GM23338 (cell line): ENCODE measurements at regions not wholly inside any gene's neighbourhood (a gene's known extent, or its start where the extent isn't known, plus 50 kb on each side); places are given as distances from the start of the nearest gene placed in this dataset.

Source experiments
- ATAC-seq: fragments of 200-7000 bp; cut with Tn5 transposase; 3 replicates; pipeline ENCODE4 v1.9.1; 2020
- DNase-seq: peaks from one replicate; pipeline ENCODE4 v3.0.0-alpha.2; 2015; ENCODE audit warnings: low spot score
- H2AFZ ChIP-seq: fragments of 200-600 bp; sonication (generic); 2 replicates; pipeline ENCODE4 v1.8.0; 2016; ENCODE audit warnings: antibody characterized with exemption, mild to moderate bottlenecking, moderate library complexity
- H3F3A ChIP-seq: fragments of 200-600 bp; sonication (generic); replicated peaks from 2 replicates; pipeline ENCODE4 v1.8.0; 2017; ENCODE audit warnings: antibody characterized with exemption, mixed run types, low read depth
- H3K27ac ChIP-seq: fragments of 200-600 bp; sonication (generic); 2 replicates; pipeline ENCODE4 v1.6.1; 2016; ENCODE audit warnings: low read depth
- H3K27me3 ChIP-seq: fragments of 200-600 bp; sonication (generic); 2 replicates; pipeline ENCODE4 v1.8.0; 2016; ENCODE audit warnings: mild to moderate bottlenecking, mixed run types, moderate library complexity; ENCODE audit not compliant: insufficient read depth
- H3K36me3 ChIP-seq: fragments of 200-600 bp; sonication (generic); 2 replicates; pipeline ENCODE4 v1.8.0; 2016; ENCODE audit warnings: mild to moderate bottlenecking; ENCODE audit not compliant: insufficient read depth
- H3K4me1 ChIP-seq: fragments of 200-600 bp; sonication (generic); 2 replicates; pipeline ENCODE4 v1.8.0; 2016; ENCODE audit warnings: mild to moderate bottlenecking, moderate library complexity; ENCODE audit not compliant: insufficient read depth
- H3K4me2 ChIP-seq: fragments of 200-600 bp; sonication (generic); 2 replicates; pipeline ENCODE4 v1.7.1; 2017; ENCODE audit warnings: mixed run types
- H3K4me3 ChIP-seq: fragments of 200-600 bp; sonication (generic); 2 replicates; pipeline ENCODE4 v1.6.1; 2016; ENCODE audit warnings: mixed run types
- H3K79me2 ChIP-seq: fragments of 200-600 bp; sonication (generic); replicated peaks from 2 replicates; pipeline ENCODE4 v1.8.0; 2017; ENCODE audit warnings: mild to moderate bottlenecking; ENCODE audit not compliant: insufficient read depth
- H3K9me2 ChIP-seq: fragments of 200-600 bp; sonication (generic); 2 replicates; pipeline ENCODE4 v1.8.0; 2017; ENCODE audit not compliant: insufficient read depth
- H4K20me1 ChIP-seq: fragments of 200-600 bp; sonication (generic); replicated peaks from 2 replicates; pipeline ENCODE4 v1.8.0; 2017; ENCODE audit warnings: mild to moderate bottlenecking; ENCODE audit not compliant: insufficient read depth
- H3K27ac Mint-ChIP-seq: 2 replicates; pipeline ENCODE4 v1.8.0; 2020; ENCODE audit warnings: inconsistent platforms, mild to moderate bottlenecking, moderate library complexity, mixed read lengths
- H3K27me3 Mint-ChIP-seq: 3 replicates; pipeline ENCODE4 v1.8.0; 2022; ENCODE audit warnings: low read depth, mild to moderate bottlenecking, moderate library complexity, mixed read lengths, inconsistent platforms; ENCODE audit not compliant: insufficient read depth, poor library complexity
- H3K36me3 Mint-ChIP-seq: 3 replicates; pipeline ENCODE4 v1.8.0; 2021; ENCODE audit warnings: low read depth, mild to moderate bottlenecking, inconsistent platforms, moderate library complexity, mixed read lengths
- H3K4me1 Mint-ChIP-seq: 3 replicates; pipeline ENCODE4 v1.8.0; 2020; ENCODE audit warnings: mild to moderate bottlenecking, inconsistent platforms, mixed read lengths
- H3K4me3 Mint-ChIP-seq: 3 replicates; pipeline ENCODE4 v1.8.0; 2021; ENCODE audit warnings: moderate library complexity, mild to moderate bottlenecking, inconsistent platforms, mixed read lengths
- H3K9me3 Mint-ChIP-seq: 3 replicates; pipeline ENCODE4 v1.8.0; 2020; ENCODE audit warnings: moderate library complexity, mild to moderate bottlenecking, inconsistent platforms, mixed read lengths
- CREB1 ChIP-seq: fragments of 250-450 bp; sonication (Bioruptor Pico); IDR thresholded peaks from 2 replicates; pipeline ENCODE4 v1.5.0; 2020; ENCODE audit warnings: low read depth, mild to moderate bottlenecking, moderate library complexity
- ETS1 ChIP-seq: IDR thresholded peaks from 2 replicates; pipeline ENCODE4 v1.6.1; 2016; ENCODE audit warnings: antibody characterized with exemption
- EZH2 ChIP-seq: fragments of 200-600 bp; sonication (generic); IDR thresholded peaks from one replicate; pipeline ENCODE4 v1.8.0; 2017; ENCODE audit warnings: antibody characterized with exemption, mild to moderate bottlenecking, low read depth; ENCODE audit not compliant: unreplicated experiment
- EZH2phosphoT487 ChIP-seq: fragments of 200-600 bp; sonication (generic); IDR thresholded peaks from one replicate; pipeline ENCODE4 v1.8.1; 2018; ENCODE audit warnings: antibody characterized with exemption; ENCODE audit not compliant: unreplicated experiment
- JUNB ChIP-seq: IDR thresholded peaks from one replicate; pipeline ENCODE4 v1.6.1; 2016; ENCODE audit warnings: antibody characterized with exemption; ENCODE audit not compliant: unreplicated experiment
- NANOG ChIP-seq: IDR thresholded peaks from 2 replicates; pipeline ENCODE4 v1.6.1; 2016; ENCODE audit warnings: antibody characterized with exemption, borderline replicate concordance
- POLR2AphosphoS5 ChIP-seq: IDR thresholded peaks from 2 replicates; pipeline ENCODE4 v1.6.1; 2016; ENCODE audit warnings: antibody characterized with exemption, low read depth
- STAT1 ChIP-seq: IDR thresholded peaks from one replicate; pipeline ENCODE4 v1.6.1; 2016; ENCODE audit warnings: antibody characterized with exemption; ENCODE audit not compliant: unreplicated experiment
- ZNF114 ChIP-seq: fragments of 250-450 bp; sonication (Bioruptor Pico); IDR thresholded peaks from 2 replicates; pipeline ENCODE4 v1.5.0; 2020; ENCODE audit warnings: mild to moderate bottlenecking, moderate library complexity
- ZNF331 ChIP-seq: fragments of 250-450 bp; sonication (Bioruptor Pico); IDR thresholded peaks from 2 replicates; pipeline ENCODE4 v1.5.0; 2020; ENCODE audit warnings: low read depth, mild to moderate bottlenecking, moderate library complexity
- ZNF462 ChIP-seq: fragments of 250-450 bp; sonication (Bioruptor Pico); IDR thresholded peaks from 2 replicates; pipeline ENCODE4 v1.5.0; 2020; ENCODE audit warnings: mild to moderate bottlenecking, moderate library complexity
- TF ChIP-seq, protein P1 (sequence below): IDR thresholded peaks from one replicate; pipeline ENCODE4 v1.6.1; 2018; ENCODE audit warnings: antibody characterized with exemption; ENCODE audit not compliant: unreplicated experiment
- TF ChIP-seq, protein P2 (sequence below), 2 experiments: fragments of 200-600 bp in 1 of 2; sonication (generic) in 1 of 2; conservative IDR thresholded peaks; 2 replicates each; pipeline versions ENCODE4 v1.5.1 to v1.6.1; 2016 to 2017; ENCODE audit warnings: antibody characterized with exemption in 2 of 2, low read depth in 2 of 2, mild to moderate bottlenecking in 2 of 2, moderate library complexity in 1 of 2

GRCh38 chr1:79959635-79960034 lies 953.1 kb upstream of the ADGRL4 start:
- H3K79me2 ChIP-seq = no peaks in the 10 kb centered on the region
- H3K4me3 ChIP-seq = no peak overlapping the region
- H3K27ac ChIP-seq = no peak overlapping the region
- TF ChIP-seq ETS1 (no peak), EZH2 (no peak), ZNF462 (CRISPR knock-in tag) (no peak), EZH2phosphoT487 (no peak), CREB1 (CRISPR knock-in tag) (no peak), ZNF331 (no peak), NANOG (no peak), POLR2AphosphoS5 (no peak), ZNF114 (CRISPR knock-in tag) (no peak), STAT1 (no peak), JUNB (no peak)
- TF ChIP-seq, protein P1, sequence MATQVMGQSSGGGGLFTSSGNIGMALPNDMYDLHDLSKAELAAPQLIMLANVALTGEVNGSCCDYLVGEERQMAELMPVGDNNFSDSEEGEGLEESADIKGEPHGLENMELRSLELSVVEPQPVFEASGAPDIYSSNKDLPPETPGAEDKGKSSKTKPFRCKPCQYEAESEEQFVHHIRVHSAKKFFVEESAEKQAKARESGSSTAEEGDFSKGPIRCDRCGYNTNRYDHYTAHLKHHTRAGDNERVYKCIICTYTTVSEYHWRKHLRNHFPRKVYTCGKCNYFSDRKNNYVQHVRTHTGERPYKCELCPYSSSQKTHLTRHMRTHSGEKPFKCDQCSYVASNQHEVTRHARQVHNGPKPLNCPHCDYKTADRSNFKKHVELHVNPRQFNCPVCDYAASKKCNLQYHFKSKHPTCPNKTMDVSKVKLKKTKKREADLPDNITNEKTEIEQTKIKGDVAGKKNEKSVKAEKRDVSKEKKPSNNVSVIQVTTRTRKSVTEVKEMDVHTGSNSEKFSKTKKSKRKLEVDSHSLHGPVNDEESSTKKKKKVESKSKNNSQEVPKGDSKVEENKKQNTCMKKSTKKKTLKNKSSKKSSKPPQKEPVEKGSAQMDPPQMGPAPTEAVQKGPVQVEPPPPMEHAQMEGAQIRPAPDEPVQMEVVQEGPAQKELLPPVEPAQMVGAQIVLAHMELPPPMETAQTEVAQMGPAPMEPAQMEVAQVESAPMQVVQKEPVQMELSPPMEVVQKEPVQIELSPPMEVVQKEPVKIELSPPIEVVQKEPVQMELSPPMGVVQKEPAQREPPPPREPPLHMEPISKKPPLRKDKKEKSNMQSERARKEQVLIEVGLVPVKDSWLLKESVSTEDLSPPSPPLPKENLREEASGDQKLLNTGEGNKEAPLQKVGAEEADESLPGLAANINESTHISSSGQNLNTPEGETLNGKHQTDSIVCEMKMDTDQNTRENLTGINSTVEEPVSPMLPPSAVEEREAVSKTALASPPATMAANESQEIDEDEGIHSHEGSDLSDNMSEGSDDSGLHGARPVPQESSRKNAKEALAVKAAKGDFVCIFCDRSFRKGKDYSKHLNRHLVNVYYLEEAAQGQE = no peak
- TF ChIP-seq, protein P2, sequence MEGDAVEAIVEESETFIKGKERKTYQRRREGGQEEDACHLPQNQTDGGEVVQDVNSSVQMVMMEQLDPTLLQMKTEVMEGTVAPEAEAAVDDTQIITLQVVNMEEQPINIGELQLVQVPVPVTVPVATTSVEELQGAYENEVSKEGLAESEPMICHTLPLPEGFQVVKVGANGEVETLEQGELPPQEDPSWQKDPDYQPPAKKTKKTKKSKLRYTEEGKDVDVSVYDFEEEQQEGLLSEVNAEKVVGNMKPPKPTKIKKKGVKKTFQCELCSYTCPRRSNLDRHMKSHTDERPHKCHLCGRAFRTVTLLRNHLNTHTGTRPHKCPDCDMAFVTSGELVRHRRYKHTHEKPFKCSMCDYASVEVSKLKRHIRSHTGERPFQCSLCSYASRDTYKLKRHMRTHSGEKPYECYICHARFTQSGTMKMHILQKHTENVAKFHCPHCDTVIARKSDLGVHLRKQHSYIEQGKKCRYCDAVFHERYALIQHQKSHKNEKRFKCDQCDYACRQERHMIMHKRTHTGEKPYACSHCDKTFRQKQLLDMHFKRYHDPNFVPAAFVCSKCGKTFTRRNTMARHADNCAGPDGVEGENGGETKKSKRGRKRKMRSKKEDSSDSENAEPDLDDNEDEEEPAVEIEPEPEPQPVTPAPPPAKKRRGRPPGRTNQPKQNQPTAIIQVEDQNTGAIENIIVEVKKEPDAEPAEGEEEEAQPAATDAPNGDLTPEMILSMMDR (conservative IDR thresholded peaks at IDR 0.05; ENCODE audit: low read depth in 2 of 2) = no peak
- H3K9me3 Mint-ChIP-seq = peaks cover 31% of the 10 kb centered on the region
- H3K4me2 ChIP-seq = no peak overlapping the region
- ATAC-seq (no peak), DNase-seq (no peak)
- H3K4me1 ChIP-seq = no peaks in the 10 kb centered on the region
- H3K27me3 ChIP-seq = no peaks in the 10 kb centered on the region
- no peak overlapping the region for H3K27ac Mint-ChIP-seq
- H3K4me1 Mint-ChIP-seq = no peaks in the 10 kb centered on the region
- H2AFZ ChIP-seq = no peak overlapping the region
- H4K20me1 ChIP-seq = no peaks in the 10 kb centered on the region
- 0 out of 2 replicates have a peak, but pooled peaks cover 10% of the 10 kb centered on the region for H3K36me3 ChIP-seq
- peaks cover 22% of the 10 kb centered on the region for H3K36me3 Mint-ChIP-seq
- peaks cover 2% of the 10 kb centered on the region for H3K27me3 Mint-ChIP-seq
- no peak overlapping the region for H3K4me3 Mint-ChIP-seq
- H3F3A ChIP-seq = no peaks in the 10 kb centered on the region
- H3K9me2 ChIP-seq = peaks cover 5% of the 10 kb centered on the region; the same call in 1 of the 2 replicates
